GM21423 (cell line): ENCODE measurements at regions not wholly inside any gene's neighbourhood (a gene's known extent, or its start where the extent isn't known, plus 50 kb on each side); places are given as distances from the start of the nearest gene placed in this dataset.

Source experiments
- ATAC-seq: cut with Tn5 transposase; IDR thresholded peaks from one replicate; pipeline ENCODE4 v1.9.1; 2021; ENCODE audit warnings: mild to moderate bottlenecking, moderate library complexity; ENCODE audit not compliant: unreplicated experiment

- ATAC-seq, result no peak
Measured at GRCh38 chr14:40601063-40601462, 1005.6 kb upstream of the LRFN5 start.

GRCh38 chr14:40599725-40600124 is 1007.0 kb upstream of the LRFN5 start:
- no peak for ATAC-seq

- ATAC-seq, result no peak
Measured at GRCh38 chr14:40581264-40581663, 1025.4 kb upstream of the LRFN5 start.

GRCh38 chr14:40576880-40577478 is 1029.7 kb upstream of the LRFN5 start:
- ATAC-seq, result no peak

- no peak for ATAC-seq
Measured at GRCh38 chr14:40574780-40575179, 1031.9 kb upstream of the LRFN5 start.

GRCh38 chr14:40525314-40525713 is 1081.4 kb upstream of the LRFN5 start:
- ATAC-seq, result no peak

- ATAC-seq, result no peak
Measured at GRCh38 chr14:40523123-40523522, 1083.6 kb upstream of the LRFN5 start.

- no peak for ATAC-seq
Measured at GRCh38 chr14:40494483-40494882, 1062.2 kb upstream of the FBXO33 start.

- ATAC-seq, result no peak
Measured at GRCh38 chr14:40487824-40488223, 1055.6 kb upstream of the FBXO33 start.

GRCh38 chr14:40485688-40486087 is 1053.5 kb upstream of the FBXO33 start:
- no peak for ATAC-seq

GRCh38 chr14:40476005-40476404 is 1043.8 kb upstream of the FBXO33 start:
- no peak for ATAC-seq

GRCh38 chr14:40467969-40468368 is 1035.7 kb upstream of the FBXO33 start:
- no peak for ATAC-seq

GRCh38 chr14:40464531-40464930 is 1032.3 kb upstream of the FBXO33 start:
- no peak for ATAC-seq

GRCh38 chr14:40463886-40464285 is 1031.7 kb upstream of the FBXO33 start:
- no peak for ATAC-seq

GRCh38 chr14:40452674-40453073 is 1020.4 kb upstream of the FBXO33 start:
- no peak for ATAC-seq

GRCh38 chr14:40447017-40447416 is 1014.8 kb upstream of the FBXO33 start:
- no peak for ATAC-seq

GRCh38 chr14:40445020-40445419 is 1012.8 kb upstream of the FBXO33 start:
- ATAC-seq, result no peak

- ATAC-seq, result no peak
Measured at GRCh38 chr14:40436551-40436950, 1004.3 kb upstream of the FBXO33 start.

GRCh38 chr14:40417777-40418401 is 985.7 kb upstream of the FBXO33 start:
- peak; percentile 74 for ATAC-seq

GRCh38 chr14:40416565-40416964 is 984.3 kb upstream of the FBXO33 start:
- ATAC-seq, result no peak

- no peak for ATAC-seq
Measured at GRCh38 chr14:40414386-40414785, 982.2 kb upstream of the FBXO33 start.

- no peak for ATAC-seq
Measured at GRCh38 chr14:40413136-40413535, 980.9 kb upstream of the FBXO33 start.

- ATAC-seq, result no peak
Measured at GRCh38 chr14:40410708-40411107, 978.5 kb upstream of the FBXO33 start.
